ENCODE measurements at regions not wholly inside any gene's neighbourhood (a gene's known extent, or its start where the extent isn't known, plus 50 kb on each side); places are given as distances from the start of the nearest gene placed in this dataset.

- H3K36me3 ChIP-seq (ENCODE audit: control insufficient read depth in 2 of 2, extremely low read depth in 1 of 2, insufficient read depth in 2 of 2, low read length in 2 of 2) = no peaks in the 10 kb centered on the region
- no peaks in the 10 kb centered on the region for H3K79me2 ChIP-seq (ENCODE audit: control insufficient read depth, insufficient read depth, low read length)
- H3K4me3 ChIP-seq (ENCODE audit: control insufficient read depth in 2 of 3, extremely low read depth in 1 of 3, insufficient read depth in 2 of 3, low read depth in 1 of 3, low read length in 3 of 3) = no peak overlapping the region
- H3K9me1 ChIP-seq (ENCODE audit: control insufficient read depth, extremely low read depth, insufficient read depth, low read length) = no peaks in the 10 kb centered on the region
- H3K9me3 ChIP-seq (ENCODE audit: control insufficient read depth, low read depth, low read length) = no peaks in the 10 kb centered on the region
- H2AFZ ChIP-seq (ENCODE audit: control insufficient read depth, low read length) = no peak overlapping the region
- no peak overlapping the region for H3K9ac ChIP-seq (ENCODE audit: control insufficient read depth, extremely low read depth, insufficient read depth, low read length)
- no peaks in the 10 kb centered on the region for H3K27me3 ChIP-seq (ENCODE audit: control insufficient read depth, extremely low read depth, insufficient read depth, low read length)
- no peak for TF ChIP-seq EZH2 (IDR thresholded peaks at IDR 0.05; ENCODE audit: low read length)
- TF ChIP-seq CTCF (optimal IDR thresholded peaks at IDR 0.05 in 1 of 3, IDR thresholded peaks at IDR 0.05 in 1 of 3, conservative IDR thresholded peaks at IDR 0.05 in 1 of 3; ENCODE audit: extremely low read depth in 1 of 3, insufficient read depth in 2 of 3, low read length in 3 of 3) = no peak
- no peaks in the 10 kb centered on the region for H3K4me1 ChIP-seq (ENCODE audit: control insufficient read depth, extremely low read depth, insufficient read depth, low read length)
- no peak overlapping the region for H3K4me2 ChIP-seq (ENCODE audit: control insufficient read depth, extremely low read depth, insufficient read depth, low read depth, low read length)
- dilution Hi-C loops (cut with MboI; ENCODE audit: extremely low pct_ligation_motif_present, low sequenced_read_pairs) = no loop called here
- no peaks in the 10 kb centered on the region for H4K20me1 ChIP-seq (ENCODE audit: control insufficient read depth, extremely low read depth, insufficient read depth, low read length)
- DNase-seq (ENCODE audit: low read depth, low spot score) = no peak
- H3K27ac ChIP-seq (ENCODE audit: control insufficient read depth, insufficient read depth, low read length) = no peak overlapping the region
- FAIRE-seq = no peak
These were observed 472.0 kb upstream of the PAPPA start for GRCh38 chr9:115681585-115681984.

- Histone ChIP-seq H4K20me1 (ENCODE audit: control insufficient read depth, extremely low read depth, insufficient read depth, low read length) (no peaks in the 10 kb centered on the region), H2AFZ (ENCODE audit: control insufficient read depth, low read length) (no peak overlapping the region), H3K4me3 (ENCODE audit: control insufficient read depth in 2 of 3, extremely low read depth in 1 of 3, insufficient read depth in 2 of 3, low read depth in 1 of 3, low read length in 3 of 3) (no peak overlapping the region), H3K27ac (ENCODE audit: control insufficient read depth, insufficient read depth, low read length) (no peak overlapping the region), H3K9ac (ENCODE audit: control insufficient read depth, extremely low read depth, insufficient read depth, low read length) (no peak overlapping the region), H3K36me3 (ENCODE audit: control insufficient read depth in 2 of 2, extremely low read depth in 1 of 2, insufficient read depth in 2 of 2, low read length in 2 of 2) (no peaks in the 10 kb centered on the region), H3K27me3 (ENCODE audit: control insufficient read depth, extremely low read depth, insufficient read depth, low read length) (no peaks in the 10 kb centered on the region), H3K4me2 (ENCODE audit: control insufficient read depth, extremely low read depth, insufficient read depth, low read depth, low read length) (no peak overlapping the region), H3K9me3 (ENCODE audit: control insufficient read depth, low read depth, low read length) (no peaks in the 10 kb centered on the region), H3K79me2 (ENCODE audit: control insufficient read depth, insufficient read depth, low read length) (no peaks in the 10 kb centered on the region), H3K4me1 (ENCODE audit: control insufficient read depth, extremely low read depth, insufficient read depth, low read length) (peaks cover 10% of the 10 kb centered on the region), H3K9me1 (ENCODE audit: control insufficient read depth, extremely low read depth, insufficient read depth, low read length) (no peaks in the 10 kb centered on the region)
- DNase-seq (ENCODE audit: low read depth, low spot score) (no peak), FAIRE-seq (no peak)
- dilution Hi-C loops (cut with MboI; ENCODE audit: extremely low pct_ligation_motif_present, low sequenced_read_pairs) = no loop called here
- TF ChIP-seq EZH2 (IDR thresholded peaks at IDR 0.05; ENCODE audit: low read length) = no peak
These were observed 467.5 kb upstream of the PAPPA start for GRCh38 chr9:115686069-115686468.

GRCh38 chr9:115687356-115687755, 466.2 kb upstream of the PAPPA start:
- Histone ChIP-seq H3K27ac (ENCODE audit: control insufficient read depth, insufficient read depth, low read length) (no peak overlapping the region), H3K9ac (ENCODE audit: control insufficient read depth, extremely low read depth, insufficient read depth, low read length) (no peak overlapping the region), H3K79me2 (ENCODE audit: control insufficient read depth, insufficient read depth, low read length) (no peaks in the 10 kb centered on the region), H4K20me1 (ENCODE audit: control insufficient read depth, extremely low read depth, insufficient read depth, low read length) (no peaks in the 10 kb centered on the region), H3K9me3 (ENCODE audit: control insufficient read depth, low read depth, low read length) (no peaks in the 10 kb centered on the region), H3K36me3 (ENCODE audit: control insufficient read depth in 2 of 2, extremely low read depth in 1 of 2, insufficient read depth in 2 of 2, low read length in 2 of 2) (no peaks in the 10 kb centered on the region), H2AFZ (ENCODE audit: control insufficient read depth, low read length) (peak overlapping the region; percentile 70), H3K27me3 (ENCODE audit: control insufficient read depth, extremely low read depth, insufficient read depth, low read length) (no peaks in the 10 kb centered on the region), H3K4me1 (ENCODE audit: control insufficient read depth, extremely low read depth, insufficient read depth, low read length) (peaks cover 20% of the 10 kb centered on the region), H3K9me1 (ENCODE audit: control insufficient read depth, extremely low read depth, insufficient read depth, low read length) (no peaks in the 10 kb centered on the region), H3K4me3 (ENCODE audit: control insufficient read depth in 2 of 3, extremely low read depth in 1 of 3, insufficient read depth in 2 of 3, low read depth in 1 of 3, low read length in 3 of 3) (peak overlapping the region in 1 of 3 experiments; percentile 12), H3K4me2 (ENCODE audit: control insufficient read depth, extremely low read depth, insufficient read depth, low read depth, low read length) (peak overlapping the region; percentile 55)
- FAIRE-seq = no peak
- TF ChIP-seq EZH2 (IDR thresholded peaks at IDR 0.05; ENCODE audit: low read length) = no peak
- no peak for TF ChIP-seq CTCF (optimal IDR thresholded peaks at IDR 0.05 in 1 of 3, IDR thresholded peaks at IDR 0.05 in 1 of 3, conservative IDR thresholded peaks at IDR 0.05 in 1 of 3; ENCODE audit: extremely low read depth in 1 of 3, insufficient read depth in 2 of 3, low read length in 3 of 3)
- no peak for DNase-seq (ENCODE audit: low read depth, low spot score)
- dilution Hi-C loops (cut with MboI; ENCODE audit: extremely low pct_ligation_motif_present, low sequenced_read_pairs) = no loop called here
